SK-N-MC (cell line): ENCODE measurements at regions not wholly inside any gene's neighbourhood (a gene's known extent, or its start where the extent isn't known, plus 50 kb on each side); places are given as distances from the start of the nearest gene placed in this dataset.

Experiments used
- EZH2 ChIP-seq: fragments of 200-600 bp; sonication (generic); IDR thresholded peaks from one replicate; pipeline ENCODE4 v1.6.1; 2017; ENCODE audit warnings: antibody characterized with exemption
- POLR2AphosphoS5 ChIP-seq: IDR thresholded peaks from 2 replicates; pipeline ENCODE4 v1.6.1; 2012; ENCODE audit warnings: mild to moderate bottlenecking, low read depth, low read length, borderline replicate concordance

DNA sequence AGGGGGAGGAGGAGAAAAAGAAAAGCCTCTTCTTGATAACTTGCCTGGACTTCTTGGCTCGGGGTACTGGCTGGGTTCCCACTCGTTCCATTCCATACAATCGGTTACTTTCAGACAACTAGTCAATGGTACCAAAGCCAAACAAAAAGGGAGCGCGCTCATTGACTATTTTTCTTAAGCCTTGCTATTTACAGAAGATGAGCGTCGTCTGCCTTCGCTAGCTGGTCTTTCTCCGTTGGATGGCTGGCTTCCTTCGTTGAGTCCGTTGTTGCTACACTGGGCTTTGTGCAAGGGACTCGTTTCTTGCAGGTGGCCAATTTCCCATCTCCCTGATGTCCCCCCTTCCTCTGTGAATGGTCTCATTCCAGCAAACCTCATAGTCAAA is 260.4 kb downstream of the ZNF516 start:
- TF ChIP-seq POLR2AphosphoS5 (no peak), EZH2 (no peak)
